ENCODE measurements at regions not wholly inside any gene's neighbourhood (a gene's known extent, or its start where the extent isn't known, plus 50 kb on each side); places are given as distances from the start of the nearest gene placed in this dataset.

GRCh38 chr1:56335394-56335793, 244.0 kb downstream of the PLPP3 start:
- no peak for TF ChIP-seq CBX5 (IDR thresholded peaks at IDR 0.05; ENCODE audit: low read depth)
- no peak for TF ChIP-seq FOS (IDR thresholded peaks at IDR 0.05; ENCODE audit: borderline replicate concordance, extremely low read depth, insufficient read length)
- TF ChIP-seq SP1 (IDR thresholded peaks at IDR 0.05; ENCODE audit: low read depth, low read length), result no peak
